ENCODE measurements at regions not wholly inside any gene's neighbourhood (a gene's known extent, or its start where the extent isn't known, plus 50 kb on each side); places are given as distances from the start of the nearest gene placed in this dataset.

- Histone ChIP-seq H4K91ac (ENCODE audit: insufficient read depth, low read depth, low read length) (no peak overlapping the region), H3K23ac (ENCODE audit: low read depth, low read length) (no peak overlapping the region), H2AK5ac (ENCODE audit: low read depth, low read length) (no peak overlapping the region), H3K27me3 (ENCODE audit: control insufficient read depth, insufficient read depth, low read length) (no peaks in the 10 kb centered on the region), H2BK15ac (ENCODE audit: low read depth, low read length) (no peak overlapping the region), H3K36me3 (ENCODE audit: control insufficient read depth, insufficient read depth, low read length) (no peaks in the 10 kb centered on the region), H2BK20ac (ENCODE audit: low read depth, low read length) (no peak overlapping the region), H2AFZ (replicated peaks; ENCODE audit: low read length, poor library complexity) (no peak overlapping the region), H3K4me1 (ENCODE audit: control insufficient read depth, insufficient read depth, low read length) (no peaks in the 10 kb centered on the region; the same call in 1 of the 2 replicates), H3K79me1 (ENCODE audit: low read depth in 1 of 2, low read length in 2 of 2) (no peaks in the 10 kb centered on the region), H4K8ac (ENCODE audit: low read depth in 2 of 2, low read length in 2 of 2) (no peak overlapping the region), H4K5ac (ENCODE audit: low read depth, low read length) (no peak overlapping the region), H3K9me1 (ENCODE audit: insufficient read depth, low read length) (no peaks in the 10 kb centered on the region), H4K20me1 (ENCODE audit: insufficient read depth, low read length) (no peaks in the 10 kb centered on the region), H2BK5ac (ENCODE audit: low read depth, low read length, poor library complexity, severe bottlenecking) (no peak overlapping the region), H2AK9ac (replicated peaks; ENCODE audit: low read depth, low read length, poor library complexity) (no peak overlapping the region), H3K4me2 (ENCODE audit: low read depth, low read length) (no peak overlapping the region), H3K9me3 (ENCODE audit: control insufficient read depth, insufficient read depth, low read length) (no peaks in the 10 kb centered on the region), H3K27ac (ENCODE audit: insufficient read depth, low read length) (no peak overlapping the region), H3K18ac (ENCODE audit: low read depth, low read length) (no peak overlapping the region), H3K14ac (replicated peaks; ENCODE audit: low read depth, low read length) (no peak overlapping the region), H2BK120ac (ENCODE audit: low read depth, low read length) (no peak overlapping the region), H3K4me3 (ENCODE audit: insufficient read depth, low read depth, low read length) (no peak overlapping the region), H3K9ac (ENCODE audit: low read depth, low read length) (no peak overlapping the region), H3K56ac (ENCODE audit: extremely low read depth, insufficient read depth, low read length) (no peak overlapping the region), H3K4ac (ENCODE audit: low read depth, low read length) (no peak overlapping the region)
- intact Hi-C loops (cut with micrococcal nuclease), result no loop called here
- POLR2A ChIA-PET (ENCODE audit: unreplicated experiment), result no interaction called here
- BruUV-seq (replicated peaks), result no TSS peak
- no peak for DNase-seq
- no peak for ATAC-seq (ENCODE audit: low read depth)
- dilution Hi-C loops (cut with HindIII; ENCODE audit: low sequenced_read_pairs, unreplicated experiment), result no loop called here
- WGBS, 2 experiments (ENCODE audit: extremely low coverage in 2 of 2, insufficient read length in 1 of 2), result no CpG with 5 or more reads among the region's 1 CpG
- in situ Hi-C loops (cut with MboI; ENCODE audit: low sequenced_read_pairs), result no loop called here
- TF ChIP-seq MAZ (IDR thresholded peaks at IDR 0.05; ENCODE audit: borderline replicate concordance, low read depth, low read length), result no peak
- no peak for TF ChIP-seq POLR2A (IDR thresholded peaks at IDR 0.05; ENCODE audit: low read depth, low read length)
- no peak for TF ChIP-seq CHD1 (IDR thresholded peaks at IDR 0.05; ENCODE audit: low read depth, low read length)
- no peak for TF ChIP-seq MXI1 (IDR thresholded peaks at IDR 0.05; ENCODE audit: borderline replicate concordance, low read depth, low read length)
- no peak for TF ChIP-seq RAD21 (IDR thresholded peaks at IDR 0.05; ENCODE audit: low read length)
- no peak for TF ChIP-seq CTCF (conservative IDR thresholded peaks at IDR 0.05; ENCODE audit: low read depth, low read length)
- TF ChIP-seq NFE2L2 (IDR thresholded peaks at IDR 0.05; ENCODE audit: low read depth, low read length), result no peak
- TF ChIP-seq BHLHE40 (IDR thresholded peaks at IDR 0.05; ENCODE audit: low read depth, low read length), result no peak
- TF ChIP-seq MAFK (IDR thresholded peaks at IDR 0.05; ENCODE audit: low read depth, low read length), result no peak
- no peak for TF ChIP-seq SMC3 (IDR thresholded peaks at IDR 0.05; ENCODE audit: low read depth, low read length)
- no peak for TF ChIP-seq CEBPB (IDR thresholded peaks at IDR 0.05; ENCODE audit: low read depth, low read length)
- TF ChIP-seq ELK1 (IDR thresholded peaks at IDR 0.05; ENCODE audit: borderline replicate concordance, low read depth, low read length), result no peak
- TF ChIP-seq USF2 (IDR thresholded peaks at IDR 0.05; ENCODE audit: low read depth, low read length), result no peak
- TF ChIP-seq FOS (IDR thresholded peaks at IDR 0.05; ENCODE audit: low read depth, low read length), result no peak
- no peak for TF ChIP-seq RCOR1 (IDR thresholded peaks at IDR 0.05; ENCODE audit: insufficient replicate concordance, low read length)
- no peak for TF ChIP-seq RFX5 (IDR thresholded peaks at IDR 0.05; ENCODE audit: low read depth, low read length)
- CTCF ChIA-PET, result no interaction called here
Measured at GRCh38 chr10:61076572-61077114, 132.7 kb upstream of the RHOBTB1 start.
